Prostate gland (tissue), 2 donors: ENCODE measurements at regions not wholly inside any gene's neighbourhood (a gene's known extent, or its start where the extent isn't known, plus 50 kb on each side); places are given as distances from the start of the nearest gene placed in this dataset.
"Not testable (repeated sequence)": the region's sequence is repeated elsewhere in the genome, so short reads cannot be mapped to it uniquely, and the experiment has no call there.

Experiments used
- DNase-seq: peaks from one replicate; pipeline ENCODE4 v3.0.0-alpha.2; 2019; ENCODE audit warnings: low spot score
- H3K27ac ChIP-seq, 2 donors: fragments of 200-600 bp; sonication (generic); 2 replicates each; pipeline ENCODE4 v1.5.1; 2017 to 2019
- H3K27me3 ChIP-seq: fragments of 200-600 bp; sonication (generic); replicated peaks from 2 replicates; pipeline ENCODE4 v1.5.1; 2019; ENCODE audit not compliant: insufficient read depth
- H3K36me3 ChIP-seq, 2 donors: fragments of 200-600 bp; sonication (generic); 1 replicate in 1 of 2; 2 replicates in 1 of 2; pipeline versions ENCODE4 v1.5.1 to v1.8.1; 2017 to 2019
- H3K4me1 ChIP-seq: fragments of 200-600 bp; sonication (generic); replicated peaks from 2 replicates; pipeline ENCODE4 v1.5.1; 2019
- H3K4me3 ChIP-seq, 2 donors: fragments of 200-600 bp; sonication (generic); 2 replicates each; pipeline ENCODE4 v1.5.1; 2017 to 2019
- H3K9me3 ChIP-seq: fragments of 200-600 bp; sonication (generic); 2 replicates; pipeline ENCODE4 v1.5.1; 2017
- CTCF ChIP-seq, 4 experiments: fragments of 200-600 bp in 2 of 4; fragments of 450-650 bp in 2 of 4; sonication (generic) in 2 of 4; IDR thresholded peaks; 1 replicate in 3 of 4; 2 replicates in 1 of 4; pipeline ENCODE4 v1.5.1; 2016 to 2019; ENCODE audit warnings: antibody characterized with exemption in 4 of 4, mild to moderate bottlenecking in 2 of 4, moderate library complexity in 2 of 4
- POLR2A ChIP-seq: fragments of 450-650 bp; IDR thresholded peaks from one replicate; pipeline ENCODE4 v1.6.1; 2016; ENCODE audit warnings: antibody characterized with exemption, mild to moderate bottlenecking
- POLR2AphosphoS5 ChIP-seq: sonication (generic); formaldehyde crosslinking; IDR thresholded peaks from one replicate; pipeline ENCODE4 v1.6.1; 2017; ENCODE audit warnings: antibody characterized with exemption
- WGBS: methylation state at CpG from one replicate; pipeline ENCODE4 v1.1.5; 2018; 5-methylcytosine and 5-hydroxymethylcytosine counted together
- intact Hi-C: fragments of 100-400 bp; cut with DNase I; formaldehyde crosslinking; loops from one replicate; pipeline ENCODE4 v1.14.2; 2022

GRCh38 chr3:163721596-163721995 lies 1356.7 kb downstream of the SI start:
- Histone ChIP-seq H3K4me1 (no peaks in the 10 kb centered on the region), H3K9me3 (no peaks in the 10 kb centered on the region), H3K27ac (no peak overlapping the region), H3K27me3 (no peaks in the 10 kb centered on the region), H3K4me3 (no peak overlapping the region), H3K36me3 (no peaks in the 10 kb centered on the region)
- intact Hi-C loops, result no loop called here
- DNase-seq, result no peak
- 92% methylated on average over 6 of the region's 6 CpGs for WGBS
- no peak for TF ChIP-seq CTCF (IDR thresholded peaks at IDR 0.05)
- no peak for TF ChIP-seq POLR2AphosphoS5
- no peak for TF ChIP-seq POLR2A

DNA sequence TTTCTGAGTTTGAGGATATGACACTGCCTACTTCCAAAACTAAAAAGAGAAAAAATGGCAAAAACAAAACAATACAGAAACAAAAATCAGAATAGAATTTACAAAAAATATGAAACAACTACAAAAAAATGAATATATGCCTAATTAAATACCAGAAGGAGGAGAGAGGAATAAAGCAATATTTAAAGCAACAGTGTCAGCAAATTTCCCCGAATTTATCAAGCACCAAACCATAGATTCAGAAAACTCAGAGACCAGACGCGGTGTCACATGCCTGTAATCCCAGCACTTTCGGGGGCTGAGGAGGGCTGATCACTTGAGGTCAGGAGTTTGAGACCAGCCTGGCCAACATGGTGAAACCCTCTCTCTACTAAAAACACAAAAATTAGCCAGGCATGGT lies 1360.9 kb downstream of the SI start:
- Histone ChIP-seq H3K9me3 (no peaks in the 10 kb centered on the region), H3K27ac (no peak overlapping the region), H3K4me3 (no peak overlapping the region), H3K36me3 (no peaks in the 10 kb centered on the region), H3K4me1 (no peaks in the 10 kb centered on the region), H3K27me3 (no peaks in the 10 kb centered on the region)
- DNase-seq, result no peak
- 95% methylated on average over 4 of the region's 4 CpGs for WGBS
- intact Hi-C loops, result no loop called here
- no peak for TF ChIP-seq POLR2A
- no peak for TF ChIP-seq CTCF (IDR thresholded peaks at IDR 0.05)
- TF ChIP-seq POLR2AphosphoS5, result no peak

- WGBS, result 49% methylated on average over 1 of the region's 1 CpG
- Histone ChIP-seq H3K27ac (no peak overlapping the region), H3K9me3 (no peaks in the 10 kb centered on the region), H3K27me3 (no peaks in the 10 kb centered on the region), H3K4me1 (no peaks in the 10 kb centered on the region), H3K4me3 (no peak overlapping the region), H3K36me3 (no peaks in the 10 kb centered on the region)
- no peak for DNase-seq
- intact Hi-C loops, result no loop called here
- TF ChIP-seq POLR2A (no peak), CTCF (IDR thresholded peaks at IDR 0.05) (no peak), POLR2AphosphoS5 (no peak)
Observed at GRCh38 chr3:163708428-163708827, 1369.9 kb downstream of the SI start.

GRCh38 chr3:163707659-163708058 lies 1370.6 kb downstream of the SI start:
- intact Hi-C loops, result no loop called here
- Histone ChIP-seq H3K4me1 (no peaks in the 10 kb centered on the region), H3K9me3 (no peaks in the 10 kb centered on the region), H3K36me3 (no peaks in the 10 kb centered on the region), H3K27me3 (no peaks in the 10 kb centered on the region), H3K4me3 (no peak overlapping the region), H3K27ac (no peak overlapping the region)
- DNase-seq, result no peak
- no peak for TF ChIP-seq POLR2A
- no peak for TF ChIP-seq CTCF (IDR thresholded peaks at IDR 0.05)
- TF ChIP-seq POLR2AphosphoS5, result no peak

DNA sequence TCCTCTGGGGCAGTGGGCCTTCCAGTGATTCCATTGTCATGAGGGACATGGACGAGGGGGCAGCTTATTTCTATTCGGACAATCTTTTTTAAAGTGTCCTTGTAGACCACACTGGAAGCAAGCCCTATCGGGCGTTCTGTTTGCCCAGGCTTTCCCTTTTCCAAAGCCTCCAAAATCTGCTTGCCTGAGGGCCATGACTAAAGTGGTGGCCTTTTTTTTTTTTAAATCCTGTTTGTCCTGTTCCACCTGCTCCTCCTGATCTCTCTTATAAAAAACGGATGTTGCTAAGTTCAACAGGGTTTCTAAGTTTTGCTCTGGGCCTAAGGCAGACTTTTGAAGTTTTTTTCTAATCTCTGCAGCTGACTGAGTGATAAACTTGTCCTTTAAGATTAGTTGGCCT lies 1380.1 kb downstream of the SI start:
- H3K4me1 ChIP-seq, H3K9me3 ChIP-seq, H3K4me3 ChIP-seq, H3K27me3 ChIP-seq, H3K27ac ChIP-seq, DNase-seq, H3K36me3 ChIP-seq, intact Hi-C loops: not testable (repeated sequence)
- WGBS, result 37% methylated on average over 5 of the region's 5 CpGs
